GM23338 (cell line): ENCODE measurements at regions not wholly inside any gene's neighbourhood (a gene's known extent, or its start where the extent isn't known, plus 50 kb on each side); places are given as distances from the start of the nearest gene placed in this dataset.

Experiments used
- ATAC-seq: fragments of 200-7000 bp; cut with Tn5 transposase; 3 replicates; pipeline ENCODE4 v1.9.1; 2020
- DNase-seq: peaks from one replicate; pipeline ENCODE4 v3.0.0-alpha.2; 2015; ENCODE audit warnings: low spot score
- H2AFZ ChIP-seq: fragments of 200-600 bp; sonication (generic); 2 replicates; pipeline ENCODE4 v1.8.0; 2016; ENCODE audit warnings: antibody characterized with exemption, mild to moderate bottlenecking, moderate library complexity
- H3F3A ChIP-seq: fragments of 200-600 bp; sonication (generic); replicated peaks from 2 replicates; pipeline ENCODE4 v1.8.0; 2017; ENCODE audit warnings: antibody characterized with exemption, mixed run types, low read depth
- H3K27ac ChIP-seq: fragments of 200-600 bp; sonication (generic); 2 replicates; pipeline ENCODE4 v1.6.1; 2016; ENCODE audit warnings: low read depth
- H3K27me3 ChIP-seq: fragments of 200-600 bp; sonication (generic); 2 replicates; pipeline ENCODE4 v1.8.0; 2016; ENCODE audit warnings: mild to moderate bottlenecking, mixed run types, moderate library complexity; ENCODE audit not compliant: insufficient read depth
- H3K36me3 ChIP-seq: fragments of 200-600 bp; sonication (generic); 2 replicates; pipeline ENCODE4 v1.8.0; 2016; ENCODE audit warnings: mild to moderate bottlenecking; ENCODE audit not compliant: insufficient read depth
- H3K4me1 ChIP-seq: fragments of 200-600 bp; sonication (generic); 2 replicates; pipeline ENCODE4 v1.8.0; 2016; ENCODE audit warnings: mild to moderate bottlenecking, moderate library complexity; ENCODE audit not compliant: insufficient read depth
- H3K4me2 ChIP-seq: fragments of 200-600 bp; sonication (generic); 2 replicates; pipeline ENCODE4 v1.7.1; 2017; ENCODE audit warnings: mixed run types
- H3K4me3 ChIP-seq: fragments of 200-600 bp; sonication (generic); 2 replicates; pipeline ENCODE4 v1.6.1; 2016; ENCODE audit warnings: mixed run types
- H3K79me2 ChIP-seq: fragments of 200-600 bp; sonication (generic); replicated peaks from 2 replicates; pipeline ENCODE4 v1.8.0; 2017; ENCODE audit warnings: mild to moderate bottlenecking; ENCODE audit not compliant: insufficient read depth
- H3K9me2 ChIP-seq: fragments of 200-600 bp; sonication (generic); 2 replicates; pipeline ENCODE4 v1.8.0; 2017; ENCODE audit not compliant: insufficient read depth
- H4K20me1 ChIP-seq: fragments of 200-600 bp; sonication (generic); replicated peaks from 2 replicates; pipeline ENCODE4 v1.8.0; 2017; ENCODE audit warnings: mild to moderate bottlenecking; ENCODE audit not compliant: insufficient read depth
- H3K27ac Mint-ChIP-seq: 2 replicates; pipeline ENCODE4 v1.8.0; 2020; ENCODE audit warnings: inconsistent platforms, mild to moderate bottlenecking, moderate library complexity, mixed read lengths
- H3K27me3 Mint-ChIP-seq: 3 replicates; pipeline ENCODE4 v1.8.0; 2022; ENCODE audit warnings: low read depth, mild to moderate bottlenecking, moderate library complexity, mixed read lengths, inconsistent platforms; ENCODE audit not compliant: insufficient read depth, poor library complexity
- H3K36me3 Mint-ChIP-seq: 3 replicates; pipeline ENCODE4 v1.8.0; 2021; ENCODE audit warnings: low read depth, mild to moderate bottlenecking, inconsistent platforms, moderate library complexity, mixed read lengths
- H3K4me1 Mint-ChIP-seq: 3 replicates; pipeline ENCODE4 v1.8.0; 2020; ENCODE audit warnings: mild to moderate bottlenecking, inconsistent platforms, mixed read lengths
- H3K4me3 Mint-ChIP-seq: 3 replicates; pipeline ENCODE4 v1.8.0; 2021; ENCODE audit warnings: moderate library complexity, mild to moderate bottlenecking, inconsistent platforms, mixed read lengths
- H3K9me3 Mint-ChIP-seq: 3 replicates; pipeline ENCODE4 v1.8.0; 2020; ENCODE audit warnings: moderate library complexity, mild to moderate bottlenecking, inconsistent platforms, mixed read lengths
- CREB1 ChIP-seq: fragments of 250-450 bp; sonication (Bioruptor Pico); IDR thresholded peaks from 2 replicates; pipeline ENCODE4 v1.5.0; 2020; ENCODE audit warnings: low read depth, mild to moderate bottlenecking, moderate library complexity
- CTCF ChIP-seq, 2 experiments: fragments of 200-600 bp in 1 of 2; sonication (generic) in 1 of 2; conservative IDR thresholded peaks; 2 replicates each; pipeline versions ENCODE4 v1.5.1 to v1.6.1; 2016 to 2017; ENCODE audit warnings: antibody characterized with exemption in 2 of 2, low read depth in 2 of 2, mild to moderate bottlenecking in 2 of 2, moderate library complexity in 1 of 2
- ETS1 ChIP-seq: IDR thresholded peaks from 2 replicates; pipeline ENCODE4 v1.6.1; 2016; ENCODE audit warnings: antibody characterized with exemption
- EZH2phosphoT487 ChIP-seq: fragments of 200-600 bp; sonication (generic); IDR thresholded peaks from one replicate; pipeline ENCODE4 v1.8.1; 2018; ENCODE audit warnings: antibody characterized with exemption; ENCODE audit not compliant: unreplicated experiment
- JUNB ChIP-seq: IDR thresholded peaks from one replicate; pipeline ENCODE4 v1.6.1; 2016; ENCODE audit warnings: antibody characterized with exemption; ENCODE audit not compliant: unreplicated experiment
- NANOG ChIP-seq: IDR thresholded peaks from 2 replicates; pipeline ENCODE4 v1.6.1; 2016; ENCODE audit warnings: antibody characterized with exemption, borderline replicate concordance
- REST ChIP-seq: IDR thresholded peaks from one replicate; pipeline ENCODE4 v1.6.1; 2018; ENCODE audit warnings: antibody characterized with exemption; ENCODE audit not compliant: unreplicated experiment
- STAT1 ChIP-seq: IDR thresholded peaks from one replicate; pipeline ENCODE4 v1.6.1; 2016; ENCODE audit warnings: antibody characterized with exemption; ENCODE audit not compliant: unreplicated experiment
- ZNF114 ChIP-seq: fragments of 250-450 bp; sonication (Bioruptor Pico); IDR thresholded peaks from 2 replicates; pipeline ENCODE4 v1.5.0; 2020; ENCODE audit warnings: mild to moderate bottlenecking, moderate library complexity
- ZNF331 ChIP-seq: fragments of 250-450 bp; sonication (Bioruptor Pico); IDR thresholded peaks from 2 replicates; pipeline ENCODE4 v1.5.0; 2020; ENCODE audit warnings: low read depth, mild to moderate bottlenecking, moderate library complexity
- ZNF462 ChIP-seq: fragments of 250-450 bp; sonication (Bioruptor Pico); IDR thresholded peaks from 2 replicates; pipeline ENCODE4 v1.5.0; 2020; ENCODE audit warnings: mild to moderate bottlenecking, moderate library complexity

GRCh38 chr3:87495938-87496337 is 219.6 kb upstream of the POU1F1 start (continued):
- TF ChIP-seq CREB1 (CRISPR knock-in tag) (no peak), REST (no peak), NANOG (no peak), EZH2phosphoT487 (no peak), CTCF (conservative IDR thresholded peaks at IDR 0.05; ENCODE audit: low read depth in 2 of 2) (no peak), ZNF114 (no peak), ETS1 (no peak), ZNF331 (CRISPR knock-in tag) (no peak), JUNB (no peak)

- ATAC-seq (no peak), DNase-seq (no peak)
- no peak overlapping the region for H2AFZ ChIP-seq
- no peak overlapping the region for H3K27ac ChIP-seq
- H3K4me1 ChIP-seq, result no peaks in the 10 kb centered on the region
- no peaks in the 10 kb centered on the region for H3K36me3 ChIP-seq
- H3K79me2 ChIP-seq, result no peaks in the 10 kb centered on the region
- H3K4me2 ChIP-seq, result no peak overlapping the region
- H3K9me2 ChIP-seq, result no peaks in the 10 kb centered on the region
- no peaks in the 10 kb centered on the region for H3K4me1 Mint-ChIP-seq
- H4K20me1 ChIP-seq, result no peaks in the 10 kb centered on the region
- H3K36me3 Mint-ChIP-seq, result no peaks in the 10 kb centered on the region
- H3K27me3 Mint-ChIP-seq, result peaks cover 2% of the 10 kb centered on the region
- H3K4me3 ChIP-seq, result no peak overlapping the region
- H3K27ac Mint-ChIP-seq, result no peak overlapping the region
- no peaks in the 10 kb centered on the region for H3K9me3 Mint-ChIP-seq
- H3K27me3 ChIP-seq, result no peaks in the 10 kb centered on the region
- no peak overlapping the region for H3K4me3 Mint-ChIP-seq
- no peaks in the 10 kb centered on the region for H3F3A ChIP-seq
- TF ChIP-seq ZNF462 (CRISPR knock-in tag), result no peak
- no peak for TF ChIP-seq EZH2phosphoT487
- no peak for TF ChIP-seq NANOG
- TF ChIP-seq JUNB, result no peak
- TF ChIP-seq STAT1, result no peak
- no peak for TF ChIP-seq CREB1 (CRISPR knock-in tag)
These were observed 217.9 kb upstream of the POU1F1 start for GRCh38 chr3:87494264-87494663.
